Activated CD4-positive, alpha-beta T cell treated with anti-CD3 and anti-CD28 coated beads for 24 hours (primary cell): ENCODE measurements at regions not wholly inside any gene's neighbourhood (a gene's known extent, or its start where the extent isn't known, plus 50 kb on each side); places are given as distances from the start of the nearest gene placed in this dataset.

ENCODE experiments used
- DNase-seq, 2 donors: peaks; one replicate each; pipeline ENCODE4 v3.0.0-alpha.2; 2020; ENCODE audit warnings: low read depth in 2 of 2

- no peak for DNase-seq
Observed at GRCh38 chr13:73262862-73263627, 204.2 kb downstream of the KLF5 start.

DNA sequence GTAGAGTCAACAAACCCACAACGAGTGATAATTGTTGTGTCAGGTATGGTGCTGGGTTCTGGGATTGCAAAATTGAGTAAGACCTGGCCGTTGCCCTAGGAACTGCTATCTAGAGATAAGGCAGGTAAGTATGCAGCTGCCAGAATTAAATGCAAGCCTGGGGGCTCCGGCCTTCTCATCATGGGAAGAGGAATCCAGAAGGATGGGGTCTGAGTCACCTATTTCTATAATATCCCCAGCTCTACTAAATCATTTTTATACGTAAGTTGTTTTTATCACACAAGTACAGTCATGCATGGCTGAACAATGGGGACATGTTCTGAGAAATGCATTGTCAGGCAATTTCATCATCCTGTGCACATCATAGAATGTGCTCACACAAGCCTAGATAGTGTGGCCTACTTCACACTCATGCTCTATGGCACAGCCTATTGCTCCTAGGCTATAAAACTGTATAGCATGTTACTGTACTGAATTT lies 203.0 kb downstream of the KLF5 start:
- DNase-seq: no peak

DNA sequence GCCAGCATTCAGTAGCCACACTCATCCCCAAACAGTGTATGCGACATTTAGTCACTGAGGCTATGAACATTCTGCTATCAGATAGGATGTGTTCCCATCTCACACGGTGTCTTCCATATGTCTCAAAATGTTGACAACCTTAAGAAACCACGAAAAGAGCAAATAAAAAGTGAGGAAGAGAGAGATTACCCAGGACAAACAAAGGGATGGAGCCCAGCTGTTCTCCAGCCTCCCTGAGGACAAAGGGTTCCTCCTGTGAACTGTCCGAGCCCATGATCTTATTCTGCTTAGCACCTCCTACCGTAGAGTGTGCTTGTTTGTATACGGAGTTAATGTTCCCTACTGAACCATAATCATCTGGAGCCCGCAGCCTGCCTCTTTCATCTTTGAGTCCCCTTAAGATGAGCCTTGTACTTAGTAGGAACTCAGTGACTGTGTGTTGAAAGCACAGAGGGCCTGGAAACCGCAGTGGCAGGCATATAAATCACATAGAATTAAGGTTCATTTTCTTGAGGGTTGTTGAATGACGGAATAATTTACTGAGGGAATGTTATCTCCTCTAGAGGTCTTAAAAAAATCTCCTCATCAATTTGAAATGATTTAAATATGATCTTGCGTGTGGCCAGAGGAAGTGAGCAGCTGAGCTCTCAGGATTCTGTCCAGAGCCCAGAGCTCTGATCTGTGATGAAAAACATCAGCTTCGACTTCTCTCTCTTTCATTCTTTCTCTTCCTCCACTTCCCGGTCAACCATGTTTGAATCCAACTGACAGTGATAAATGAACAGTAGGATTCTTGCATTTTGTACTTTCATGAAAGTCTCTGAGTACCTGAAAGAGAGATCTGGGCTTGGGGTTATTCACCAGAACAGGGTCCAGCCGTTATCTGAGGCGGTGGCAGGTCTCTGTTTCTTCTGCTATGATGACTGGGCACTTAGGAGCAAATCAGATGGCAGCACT lies 200.5 kb downstream of the KLF5 start:
- no peak for DNase-seq

GRCh38 chr13:73258406-73258805 lies 199.6 kb downstream of the KLF5 start:
- DNase-seq: no peak

DNA sequence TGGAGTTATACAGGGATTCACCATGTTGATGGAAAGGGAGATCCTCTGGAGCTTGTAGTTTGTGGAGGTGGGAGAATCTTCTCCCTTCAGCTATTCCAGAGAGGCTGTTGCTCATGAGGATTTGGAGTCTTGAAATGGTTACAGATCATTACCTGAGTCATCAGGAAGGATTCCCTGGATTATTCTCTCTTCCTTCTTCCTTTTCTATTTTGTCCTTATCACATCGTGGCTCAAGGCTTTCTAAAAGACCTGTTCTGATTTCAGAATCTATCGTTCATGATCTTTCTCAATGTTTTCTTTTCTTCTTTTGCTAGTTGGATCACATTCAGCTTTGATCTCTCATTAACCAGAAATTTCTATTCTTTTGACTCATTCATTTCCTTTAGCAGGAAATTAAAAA lies 196.0 kb downstream of the KLF5 start:
- DNase-seq: no peak

GRCh38 chr13:73251626-73252265 lies 192.9 kb downstream of the KLF5 start:
- DNase-seq: no peak

- no peak for DNase-seq
Observed at GRCh38 chr13:73250061-73250460, 191.3 kb downstream of the KLF5 start.

DNA sequence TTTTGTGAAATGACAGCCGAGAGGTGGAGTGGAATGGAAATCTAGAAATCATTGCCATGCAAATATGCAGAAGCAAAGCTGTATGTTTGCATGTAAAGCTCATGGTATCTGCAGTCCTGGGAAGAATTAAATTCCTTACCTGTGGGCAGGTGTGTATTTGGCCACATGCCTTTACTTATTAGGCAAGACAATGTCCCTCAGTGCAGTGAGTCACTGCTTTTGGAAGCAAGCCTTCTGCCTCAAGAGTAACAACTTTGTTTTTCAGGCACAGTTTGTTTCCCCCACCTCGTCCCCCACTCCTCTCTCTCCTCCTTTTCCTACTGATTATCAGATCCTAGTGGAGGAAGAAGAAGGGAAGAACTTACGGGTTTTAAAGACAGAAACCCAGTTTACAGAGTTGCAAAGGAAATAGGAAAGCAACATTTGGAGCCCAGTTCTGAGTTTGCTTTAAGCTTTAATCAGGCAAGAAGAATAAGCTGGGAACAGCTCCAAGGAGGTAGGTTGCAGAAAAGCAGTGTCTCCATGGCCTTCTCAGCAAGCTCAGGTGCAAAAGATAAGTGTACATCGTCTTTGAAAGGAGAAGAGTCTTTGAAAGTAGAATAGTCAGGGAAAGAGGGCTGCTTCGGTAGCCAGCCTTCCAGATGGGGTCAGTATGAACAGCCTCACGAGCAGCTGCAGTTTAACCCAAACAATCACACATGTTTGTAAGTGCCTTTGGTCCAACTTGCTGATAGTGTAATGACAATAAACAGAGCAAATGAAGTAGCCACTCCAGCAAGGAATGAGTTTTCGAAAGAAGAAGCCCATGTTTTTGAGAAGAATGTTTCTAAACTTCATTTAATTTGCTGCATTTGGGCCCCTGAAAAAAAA lies 190.1 kb downstream of the KLF5 start:
- DNase-seq: no peak

GRCh38 chr13:73248154-73248553 lies 189.3 kb downstream of the KLF5 start:
- no peak for DNase-seq

DNA sequence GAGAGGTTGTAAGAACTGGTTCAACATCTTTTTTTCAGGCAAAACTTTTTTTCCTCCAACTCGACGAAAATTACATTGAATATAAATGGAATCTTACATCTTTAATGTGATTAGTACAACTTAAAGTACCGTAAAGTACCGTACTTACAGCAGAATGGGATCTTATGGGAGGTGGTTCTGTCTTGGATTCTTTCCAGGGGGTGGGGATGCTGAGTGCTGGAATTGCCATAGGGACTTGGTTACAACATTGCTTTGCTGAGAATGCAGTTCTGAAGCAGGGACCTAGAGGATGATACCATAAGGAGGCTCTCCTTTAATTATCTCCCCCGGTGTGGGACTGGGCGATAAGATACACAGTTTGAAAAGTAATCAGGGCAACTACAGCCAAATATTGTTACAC lies 186.4 kb downstream of the KLF5 start:
- no peak for DNase-seq

DNA sequence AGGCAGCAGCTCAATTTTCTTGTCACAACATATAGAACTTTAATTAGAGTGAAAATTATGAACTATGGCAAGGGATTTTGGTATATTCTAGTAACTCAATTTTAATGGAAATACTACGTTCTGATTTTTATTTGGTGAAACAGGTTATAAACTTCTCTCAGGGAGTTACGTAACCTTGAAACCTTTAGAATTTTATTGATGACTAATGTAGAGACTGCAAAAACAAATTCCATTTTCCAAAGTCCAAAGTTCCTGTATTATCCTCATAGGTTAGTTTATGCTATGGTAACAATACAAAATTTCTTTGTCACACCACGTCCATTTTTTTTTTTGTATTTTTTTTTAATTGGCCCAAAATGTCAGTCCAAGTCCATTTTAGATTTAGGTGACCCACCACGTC lies 185.7 kb downstream of the KLF5 start:
- no peak for DNase-seq

- no peak for DNase-seq
Observed at GRCh38 chr13:73242515-73243015, 183.8 kb downstream of the KLF5 start.

DNA sequence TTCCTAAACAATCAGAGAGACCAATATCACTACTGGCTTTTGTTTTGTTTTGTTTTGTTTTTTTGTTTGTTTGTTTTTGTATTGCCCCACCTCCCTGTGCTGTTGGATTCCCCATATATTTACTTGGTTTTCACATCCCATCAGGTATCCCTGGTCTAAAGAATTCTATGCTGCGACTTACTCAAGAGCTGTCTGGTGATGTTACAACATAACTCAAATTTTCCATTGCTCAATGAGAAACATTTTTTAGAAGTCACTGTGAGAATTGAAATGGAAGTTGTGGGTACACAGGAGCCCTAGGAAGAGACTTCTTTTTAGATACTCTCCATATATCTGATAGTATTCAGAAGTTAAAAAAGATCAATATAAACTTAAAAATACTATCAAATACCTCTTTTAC lies 181.4 kb downstream of the KLF5 start:
- DNase-seq: no peak

DNA sequence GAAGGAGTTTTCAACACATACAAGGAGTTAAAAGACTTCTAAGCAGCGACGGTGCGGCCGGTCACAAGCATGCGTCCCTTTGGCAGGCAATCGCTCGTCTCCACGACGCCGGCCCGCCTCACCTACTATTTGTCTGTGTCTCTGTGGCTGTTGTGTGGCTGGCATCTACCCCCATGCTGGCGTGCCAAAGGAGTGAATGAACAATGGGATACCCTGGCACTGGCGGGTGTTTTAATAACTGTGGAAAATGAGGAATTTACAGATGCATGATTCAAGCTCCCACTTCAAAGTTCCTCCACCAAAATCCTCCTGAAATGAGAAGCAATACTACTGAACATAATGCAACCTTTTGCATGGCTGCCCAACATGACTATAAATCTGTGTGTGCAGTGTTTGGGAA lies 176.6 kb downstream of the KLF5 start:
- DNase-seq: no peak

DNA sequence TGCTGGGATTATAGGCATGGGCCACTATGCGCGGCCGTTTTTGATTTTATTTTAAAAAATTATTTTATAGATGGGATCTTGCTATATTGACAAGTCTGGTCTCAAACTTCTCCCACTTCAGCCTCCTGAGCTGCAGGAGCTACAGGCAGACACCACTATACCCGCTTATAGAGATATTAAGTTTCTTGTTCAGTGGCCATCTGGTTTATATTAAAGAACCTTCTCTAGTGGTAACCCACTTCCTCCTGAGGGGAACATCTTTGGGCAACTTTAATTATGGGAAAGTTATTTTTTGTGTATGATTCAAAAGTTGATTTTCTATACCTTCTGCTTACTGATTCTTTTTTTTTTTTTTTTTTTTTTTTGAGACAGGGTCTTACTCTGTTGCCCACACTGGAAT lies 172.7 kb downstream of the KLF5 start:
- no peak for DNase-seq

DNA sequence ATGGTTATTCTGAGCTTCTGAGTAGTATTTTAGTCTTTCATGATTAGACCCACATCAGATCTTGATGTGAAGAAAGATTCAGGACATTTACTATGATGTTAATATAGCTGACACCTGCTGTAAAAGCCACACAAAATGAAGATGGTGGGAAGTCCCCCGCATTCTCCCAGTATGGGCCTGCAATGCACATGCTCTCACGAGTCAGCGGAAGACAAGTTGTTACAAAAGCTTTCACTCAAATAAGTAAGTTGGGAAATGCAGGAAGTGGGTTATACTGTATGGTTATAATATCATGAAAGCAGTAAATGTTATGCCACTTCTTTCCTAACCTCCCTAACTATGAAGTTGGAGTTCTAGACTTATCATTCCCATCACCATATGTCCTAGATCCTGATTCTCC lies 171.9 kb downstream of the KLF5 start:
- DNase-seq: no peak

GRCh38 chr13:73228546-73228945 lies 169.7 kb downstream of the KLF5 start:
- DNase-seq: no peak

- no peak for DNase-seq
Observed at GRCh38 chr13:73225990-73226389, 167.2 kb downstream of the KLF5 start.

DNA sequence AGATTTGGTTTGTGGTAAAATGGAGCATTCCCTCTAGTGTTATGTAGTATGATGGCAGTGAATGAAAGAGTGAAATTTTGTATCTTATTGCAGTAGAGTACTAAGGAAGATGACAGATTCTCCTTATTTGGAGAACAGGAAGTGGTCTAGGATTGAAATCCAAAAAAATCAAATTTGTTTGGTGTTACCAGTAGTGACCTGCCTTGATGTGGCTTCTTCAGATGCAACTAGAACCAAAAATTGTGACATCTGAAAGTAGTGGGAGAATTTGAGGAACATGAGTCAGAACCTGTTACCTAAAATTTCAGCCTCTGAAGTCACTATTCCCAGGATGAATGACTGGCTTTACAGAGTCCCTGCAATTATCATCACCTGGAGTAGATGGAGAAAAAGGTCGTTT lies 165.9 kb downstream of the KLF5 start:
- no peak for DNase-seq

DNA sequence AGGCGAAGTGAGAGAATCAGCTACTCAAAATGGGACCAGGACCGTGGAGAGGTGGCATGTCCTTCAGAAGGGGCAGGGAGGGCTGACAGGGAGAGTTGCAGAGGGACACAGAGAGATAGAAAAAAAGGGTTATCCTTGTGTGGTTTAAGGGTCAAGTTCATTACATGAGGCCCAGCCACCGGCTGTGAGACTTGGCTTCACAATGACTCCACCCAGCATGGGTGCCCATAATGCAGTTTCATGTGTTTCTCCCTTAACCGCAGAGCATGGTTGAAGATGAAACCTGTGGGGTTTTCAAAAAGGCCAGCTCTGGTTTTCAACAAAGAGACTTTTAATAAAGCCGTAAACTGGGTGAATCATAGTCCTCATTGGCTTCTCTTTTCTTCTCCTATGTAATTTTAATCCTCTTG lies 164.6 kb downstream of the KLF5 start:
- no peak for DNase-seq

GRCh38 chr13:73222627-73223305 lies 164.0 kb downstream of the KLF5 start:
- no peak for DNase-seq
